ENCODE measurements at regions not wholly inside any gene's neighbourhood (a gene's known extent, or its start where the extent isn't known, plus 50 kb on each side); places are given as distances from the start of the nearest gene placed in this dataset.

- H3K4me1 ChIP-seq (ENCODE audit: control insufficient read depth, insufficient read depth, low read length, poor library complexity, severe bottlenecking) = no peaks in the 10 kb centered on the region
- no peak overlapping the region for H3K27ac ChIP-seq (ENCODE audit: low read depth, low read length, severe bottlenecking)
- H3K4me3 ChIP-seq (ENCODE audit: extremely low read depth, insufficient read depth, low read length, poor library complexity, severe bottlenecking) = no peak overlapping the region
- no CpG with 5 or more reads among the region's 1 CpG for WGBS, 2 experiments (ENCODE audit: insufficient coverage in 2 of 2)
- H3K36me3 ChIP-seq (ENCODE audit: control insufficient read depth, insufficient read depth, low read length) = no peaks in the 10 kb centered on the region
- H3K9me3 ChIP-seq (ENCODE audit: control insufficient read depth, low read length) = no peaks in the 10 kb centered on the region
Observed at GRCh38 chr6:145286916-145287315, 448.4 kb downstream of the EPM2A start.

DNA sequence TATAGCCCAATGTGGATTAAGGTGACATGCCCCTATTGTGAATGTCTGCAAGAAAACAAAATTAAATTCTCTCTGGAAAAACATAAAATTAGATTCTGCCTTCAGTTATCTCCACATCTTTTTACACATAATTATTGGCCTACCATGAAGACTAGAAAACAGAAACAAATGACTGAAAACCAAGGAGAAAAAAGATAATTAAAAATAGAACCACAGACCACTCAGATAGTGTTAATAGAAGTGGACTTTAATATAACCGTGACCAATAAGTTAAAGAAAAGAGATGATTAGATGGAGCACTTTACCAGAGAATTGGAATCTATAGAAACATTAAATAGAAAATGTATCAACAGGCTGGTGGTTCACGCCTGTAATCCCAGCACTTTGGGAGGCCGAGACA lies 445.7 kb downstream of the EPM2A start:
- no peaks in the 10 kb centered on the region for H3K4me1 ChIP-seq (ENCODE audit: control insufficient read depth, insufficient read depth, low read length, poor library complexity, severe bottlenecking)

DNA sequence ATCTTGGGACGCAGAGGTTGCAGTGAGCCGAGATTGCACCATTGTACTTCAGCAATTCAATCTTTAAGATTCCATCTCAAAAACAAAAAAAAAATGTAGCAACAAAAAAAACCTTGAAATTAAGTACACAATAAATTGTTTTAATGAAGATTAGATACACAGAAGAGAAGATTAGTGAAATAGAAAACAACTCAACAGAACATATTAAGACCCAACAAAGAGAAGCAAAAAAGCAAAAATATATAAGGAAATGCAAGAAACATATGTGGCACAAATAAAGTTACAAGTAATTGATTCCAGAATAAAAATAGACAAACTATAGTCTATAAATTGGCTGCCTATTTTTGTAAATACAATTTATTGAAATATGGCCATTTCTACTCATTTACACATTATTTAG lies 445.2 kb downstream of the EPM2A start:
- H3K36me3 ChIP-seq (ENCODE audit: control insufficient read depth, insufficient read depth, low read length) = no peaks in the 10 kb centered on the region
- no CpG with 5 or more reads among the region's 2 CpGs for WGBS, 2 experiments (ENCODE audit: insufficient coverage in 2 of 2)
- no peak overlapping the region for H3K27ac ChIP-seq (ENCODE audit: low read depth, low read length, severe bottlenecking)
- H3K9me3 ChIP-seq (ENCODE audit: control insufficient read depth, low read length) = no peaks in the 10 kb centered on the region
- H3K4me1 ChIP-seq (ENCODE audit: control insufficient read depth, insufficient read depth, low read length, poor library complexity, severe bottlenecking) = no peaks in the 10 kb centered on the region
- H3K4me3 ChIP-seq (ENCODE audit: extremely low read depth, insufficient read depth, low read length, poor library complexity, severe bottlenecking) = no peak overlapping the region

More for the DNA sequence above, 445.7 kb downstream of the EPM2A start:
- H3K9me3 ChIP-seq (ENCODE audit: control insufficient read depth, low read length) = no peaks in the 10 kb centered on the region
- H3K36me3 ChIP-seq (ENCODE audit: control insufficient read depth, insufficient read depth, low read length) = no peaks in the 10 kb centered on the region
- 94 to 100% methylated on average over 2 to 3 of the region's 3 CpGs for WGBS, 2 experiments (ENCODE audit: insufficient coverage in 2 of 2)
- H3K27ac ChIP-seq (ENCODE audit: low read depth, low read length, severe bottlenecking) = no peak overlapping the region
- no peak overlapping the region for H3K4me3 ChIP-seq (ENCODE audit: extremely low read depth, insufficient read depth, low read length, poor library complexity, severe bottlenecking)

- WGBS, 2 experiments (ENCODE audit: insufficient coverage in 2 of 2) = 93 to 100% methylated on average over 1 to 2 of the region's 2 CpGs
Observed at GRCh38 chr6:145292066-145292465, 443.3 kb downstream of the EPM2A start.

DNA sequence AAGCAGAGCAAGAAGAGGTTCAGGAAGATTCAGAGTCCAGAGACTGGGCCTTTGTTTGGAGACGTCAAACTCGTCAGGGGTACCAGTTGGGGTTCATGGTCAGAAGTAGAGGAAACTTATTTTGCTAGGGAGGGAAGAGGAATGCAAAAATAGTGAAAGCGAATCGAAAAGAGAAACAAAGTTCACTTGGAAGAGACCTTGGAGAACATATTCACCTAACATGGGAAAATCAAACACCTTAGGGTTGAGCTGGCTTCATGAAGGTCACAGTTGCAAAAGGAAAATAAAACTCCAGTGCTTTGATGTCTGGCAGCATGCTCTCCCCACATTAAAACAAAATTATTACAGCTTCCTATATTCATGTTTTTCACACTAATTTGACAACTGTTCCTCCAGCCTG lies 440.4 kb downstream of the EPM2A start:
- Histone ChIP-seq H3K27ac (ENCODE audit: low read depth, low read length, severe bottlenecking) (no peak overlapping the region), H3K4me1 (ENCODE audit: control insufficient read depth, insufficient read depth, low read length, poor library complexity, severe bottlenecking) (no peaks in the 10 kb centered on the region), H3K9me3 (ENCODE audit: control insufficient read depth, low read length) (no peaks in the 10 kb centered on the region), H3K4me3 (ENCODE audit: extremely low read depth, insufficient read depth, low read length, poor library complexity, severe bottlenecking) (no peak overlapping the region), H3K36me3 (ENCODE audit: control insufficient read depth, insufficient read depth, low read length) (no peaks in the 10 kb centered on the region)
- WGBS, 2 experiments (ENCODE audit: insufficient coverage in 2 of 2) = 91% methylated on average over 2 to 4 of the region's 4 CpGs

More at GRCh38 chr6:145292066-145292465, 443.3 kb downstream of the EPM2A start:
- Histone ChIP-seq H3K9me3 (ENCODE audit: control insufficient read depth, low read length) (no peaks in the 10 kb centered on the region), H3K4me3 (ENCODE audit: extremely low read depth, insufficient read depth, low read length, poor library complexity, severe bottlenecking) (no peak overlapping the region), H3K36me3 (ENCODE audit: control insufficient read depth, insufficient read depth, low read length) (no peaks in the 10 kb centered on the region), H3K27ac (ENCODE audit: low read depth, low read length, severe bottlenecking) (no peak overlapping the region), H3K4me1 (ENCODE audit: control insufficient read depth, insufficient read depth, low read length, poor library complexity, severe bottlenecking) (no peaks in the 10 kb centered on the region)

DNA sequence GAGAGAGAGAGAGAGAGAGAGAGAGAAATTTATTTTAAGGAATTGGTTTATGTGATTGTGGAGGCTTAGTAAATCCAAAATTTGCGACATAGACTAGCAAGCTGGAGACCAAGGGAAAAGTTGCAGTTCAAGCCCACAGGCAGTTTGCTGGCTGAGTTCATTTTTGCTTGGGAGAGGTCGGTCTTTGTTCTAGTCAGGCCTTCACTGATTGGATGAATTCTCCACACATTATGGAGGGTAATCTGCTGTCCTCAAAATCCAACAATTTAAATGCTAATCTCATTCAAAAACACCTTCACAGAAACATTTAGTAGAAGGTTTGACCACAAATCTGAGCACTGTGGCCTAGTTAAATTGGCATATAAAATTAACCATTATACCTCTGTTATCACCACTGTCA lies 439.6 kb downstream of the EPM2A start:
- H3K27ac ChIP-seq (ENCODE audit: low read depth, low read length, severe bottlenecking) = no peak overlapping the region
- H3K36me3 ChIP-seq (ENCODE audit: control insufficient read depth, insufficient read depth, low read length) = no peaks in the 10 kb centered on the region
- H3K4me3 ChIP-seq (ENCODE audit: extremely low read depth, insufficient read depth, low read length, poor library complexity, severe bottlenecking) = no peak overlapping the region
- 91 to 100% methylated on average over 1 to 2 of the region's 2 CpGs for WGBS, 2 experiments (ENCODE audit: insufficient coverage in 2 of 2)
- H3K9me3 ChIP-seq (ENCODE audit: control insufficient read depth, low read length) = no peaks in the 10 kb centered on the region
- H3K4me1 ChIP-seq (ENCODE audit: control insufficient read depth, insufficient read depth, low read length, poor library complexity, severe bottlenecking) = no peaks in the 10 kb centered on the region

DNA sequence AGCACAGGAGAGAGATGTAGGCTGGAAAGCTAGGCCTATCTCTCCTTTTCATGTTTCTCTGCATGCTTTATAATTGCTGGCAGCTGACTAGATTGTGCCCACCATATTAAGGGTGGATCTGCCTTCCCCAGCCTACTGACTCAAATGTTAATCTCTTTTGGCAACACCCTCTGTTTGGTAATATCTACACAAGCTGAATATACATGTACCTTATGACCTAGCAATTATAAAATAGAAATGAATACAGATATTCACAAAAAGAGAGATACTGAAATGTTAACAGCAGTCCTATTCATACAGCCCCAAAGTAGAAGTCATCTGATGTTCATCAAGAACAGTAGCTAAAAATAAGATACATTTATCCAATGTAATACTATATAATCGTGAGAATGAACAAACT lies 429.6 kb downstream of the EPM2A start:
- H3K4me1 ChIP-seq (ENCODE audit: control insufficient read depth, insufficient read depth, low read length, poor library complexity, severe bottlenecking) = no peaks in the 10 kb centered on the region
- no peak overlapping the region for H3K4me3 ChIP-seq (ENCODE audit: extremely low read depth, insufficient read depth, low read length, poor library complexity, severe bottlenecking)
- no CpG with 5 or more reads among the region's 1 CpG for WGBS, 2 experiments (ENCODE audit: insufficient coverage in 2 of 2)
- H3K27ac ChIP-seq (ENCODE audit: low read depth, low read length, severe bottlenecking) = no peak overlapping the region
- no peaks in the 10 kb centered on the region for H3K9me3 ChIP-seq (ENCODE audit: control insufficient read depth, low read length)
- H3K36me3 ChIP-seq (ENCODE audit: control insufficient read depth, insufficient read depth, low read length) = no peaks in the 10 kb centered on the region

- Histone ChIP-seq H3K4me3 (ENCODE audit: extremely low read depth, insufficient read depth, low read length, poor library complexity, severe bottlenecking) (no peak overlapping the region), H3K36me3 (ENCODE audit: control insufficient read depth, insufficient read depth, low read length) (no peaks in the 10 kb centered on the region), H3K27ac (ENCODE audit: low read depth, low read length, severe bottlenecking) (no peak overlapping the region), H3K4me1 (ENCODE audit: control insufficient read depth, insufficient read depth, low read length, poor library complexity, severe bottlenecking) (no peaks in the 10 kb centered on the region), H3K9me3 (ENCODE audit: control insufficient read depth, low read length) (no peaks in the 10 kb centered on the region)
- WGBS, 2 experiments (ENCODE audit: insufficient coverage in 2 of 2) = 97 to 100% methylated on average over 4 of the region's 5 CpGs
Observed at GRCh38 chr6:145306489-145306888, 428.8 kb downstream of the EPM2A start.

- Histone ChIP-seq H3K36me3 (ENCODE audit: control insufficient read depth, insufficient read depth, low read length) (no peaks in the 10 kb centered on the region), H3K4me1 (ENCODE audit: control insufficient read depth, insufficient read depth, low read length, poor library complexity, severe bottlenecking) (no peaks in the 10 kb centered on the region), H3K9me3 (ENCODE audit: control insufficient read depth, low read length) (no peaks in the 10 kb centered on the region), H3K27ac (ENCODE audit: low read depth, low read length, severe bottlenecking) (no peak overlapping the region), H3K4me3 (ENCODE audit: extremely low read depth, insufficient read depth, low read length, poor library complexity, severe bottlenecking) (no peak overlapping the region)
- WGBS, 2 experiments (ENCODE audit: insufficient coverage in 2 of 2) = 100% methylated on average over 1 of the region's 3 CpGs; no CpG with 5 or more reads in 1 of the 2 experiments
Observed at GRCh38 chr6:145309842-145310535, 425.3 kb downstream of the EPM2A start.

GRCh38 chr6:145312481-145312880 lies 422.8 kb downstream of the EPM2A start:
- no peaks in the 10 kb centered on the region for H3K36me3 ChIP-seq (ENCODE audit: control insufficient read depth, insufficient read depth, low read length)
- H3K4me1 ChIP-seq (ENCODE audit: control insufficient read depth, insufficient read depth, low read length, poor library complexity, severe bottlenecking) = no peaks in the 10 kb centered on the region
- no peaks in the 10 kb centered on the region for H3K9me3 ChIP-seq (ENCODE audit: control insufficient read depth, low read length)
- 93 to 98% methylated on average over 6 to 7 of the region's 7 CpGs for WGBS, 2 experiments (ENCODE audit: insufficient coverage in 2 of 2)
- H3K4me3 ChIP-seq (ENCODE audit: extremely low read depth, insufficient read depth, low read length, poor library complexity, severe bottlenecking) = no peak overlapping the region
- H3K27ac ChIP-seq (ENCODE audit: low read depth, low read length, severe bottlenecking) = no peak overlapping the region

- Histone ChIP-seq H3K27ac (ENCODE audit: low read depth, low read length, severe bottlenecking) (no peak overlapping the region), H3K9me3 (ENCODE audit: control insufficient read depth, low read length) (no peaks in the 10 kb centered on the region), H3K4me1 (ENCODE audit: control insufficient read depth, insufficient read depth, low read length, poor library complexity, severe bottlenecking) (no peaks in the 10 kb centered on the region), H3K36me3 (ENCODE audit: control insufficient read depth, insufficient read depth, low read length) (no peaks in the 10 kb centered on the region), H3K4me3 (ENCODE audit: extremely low read depth, insufficient read depth, low read length, poor library complexity, severe bottlenecking) (no peak overlapping the region)
- WGBS, 2 experiments (ENCODE audit: insufficient coverage in 2 of 2) = no CpG with 5 or more reads among the region's 1 CpG
Observed at GRCh38 chr6:145313041-145313855, 422.1 kb downstream of the EPM2A start.
